Cardiac fibroblast (primary cell): ENCODE measurements at regions not wholly inside any gene's neighbourhood (a gene's known extent, or its start where the extent isn't known, plus 50 kb on each side); places are given as distances from the start of the nearest gene placed in this dataset.

Experiments
- DNase-seq, 2 donors: peaks; one replicate each; pipeline versions ENCODE4 v3.0.0 to v3.0.0-alpha.2; 2010; ENCODE audit warnings: low read depth in 2 of 2
- H3K4me3 ChIP-seq, 2 donors: replicated peaks in 1 of 2; 1 replicate in 1 of 2; 2 replicates in 1 of 2; pipeline ENCODE4 v1.5.1; 2011; ENCODE audit warnings: low read depth in 2 of 2, low read length in 2 of 2, mild to moderate bottlenecking in 2 of 2, moderate library complexity in 1 of 2
- CTCF ChIP-seq: IDR thresholded peaks from one replicate; pipeline ENCODE4 v1.5.1; 2011; ENCODE audit warnings: low read depth, mild to moderate bottlenecking, low read length, inconsistent platforms

- peak; percentile 39 to 48 for DNase-seq
- no peak overlapping the region for H3K4me3 ChIP-seq
These were observed 393.7 kb upstream of the PDE4D start for GRCh38 chr5:60287174-60287771.

GRCh38 chr5:60285910-60286309 lies 392.4 kb upstream of the PDE4D start:
- H3K4me3 ChIP-seq, result no peak overlapping the region
- DNase-seq, result no peak
- no peak for TF ChIP-seq CTCF

More at GRCh38 chr5:60287174-60287771, 393.7 kb upstream of the PDE4D start:
- TF ChIP-seq CTCF, result peak; percentile 55

- no peak for DNase-seq
- H3K4me3 ChIP-seq, result no peak overlapping the region
- TF ChIP-seq CTCF, result no peak
These were observed 387.4 kb upstream of the PDE4D start for GRCh38 chr5:60280943-60281342.

- no peak overlapping the region for H3K4me3 ChIP-seq
- no peak for TF ChIP-seq CTCF
- no peak for DNase-seq
These were observed 384.4 kb upstream of the PDE4D start for GRCh38 chr5:60277941-60278340.

GRCh38 chr5:60274747-60275146 lies 381.2 kb upstream of the PDE4D start:
- TF ChIP-seq CTCF, result no peak
- DNase-seq, result no peak
- no peak overlapping the region for H3K4me3 ChIP-seq

- no peak overlapping the region for H3K4me3 ChIP-seq
- TF ChIP-seq CTCF, result no peak
These were observed 378.0 kb upstream of the PDE4D start for GRCh38 chr5:60271517-60271916.

GRCh38 chr5:60267907-60268306 lies 374.4 kb upstream of the PDE4D start:
- no peak overlapping the region for H3K4me3 ChIP-seq
- no peak for TF ChIP-seq CTCF
- no peak for DNase-seq

More at GRCh38 chr5:60271517-60271916, 378.0 kb upstream of the PDE4D start:
- DNase-seq, result no peak
